Inferior parietal cortex (tissue), 1 donor: ENCODE measurements at regions not wholly inside any gene's neighbourhood (a gene's known extent, or its start where the extent isn't known, plus 50 kb on each side); places are given as distances from the start of the nearest gene placed in this dataset.
"Not testable (repeated sequence)": the region's sequence is repeated elsewhere in the genome, so short reads cannot be mapped to it uniquely, and the experiment has no call there.

ENCODE experiments used
- DNase-seq: peaks from one replicate; pipeline ENCODE4 v3.0.0-alpha.2; 2016; ENCODE audit errors: extremely low spot score

DNA sequence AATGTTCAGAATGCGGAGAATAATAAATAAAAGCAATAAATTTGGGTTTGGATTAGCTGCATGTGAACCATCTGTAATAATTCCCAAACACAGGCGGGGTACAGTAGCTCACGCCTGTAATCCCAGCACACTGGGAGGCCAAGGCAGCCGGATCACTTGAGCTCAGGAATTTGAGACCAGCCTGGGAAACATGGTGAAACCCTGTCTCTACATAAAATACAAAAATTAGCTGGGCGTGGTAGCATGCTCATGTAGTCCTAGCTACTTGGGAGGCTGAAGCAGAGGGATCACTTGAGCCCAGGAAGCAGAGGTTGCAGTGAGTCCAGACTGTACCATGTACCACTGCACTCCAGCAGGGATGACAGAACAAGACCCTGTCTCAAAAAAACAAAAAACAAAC lies 53.9 kb upstream of the KCTD7 start:
- not testable (repeated sequence) for DNase-seq

DNA sequence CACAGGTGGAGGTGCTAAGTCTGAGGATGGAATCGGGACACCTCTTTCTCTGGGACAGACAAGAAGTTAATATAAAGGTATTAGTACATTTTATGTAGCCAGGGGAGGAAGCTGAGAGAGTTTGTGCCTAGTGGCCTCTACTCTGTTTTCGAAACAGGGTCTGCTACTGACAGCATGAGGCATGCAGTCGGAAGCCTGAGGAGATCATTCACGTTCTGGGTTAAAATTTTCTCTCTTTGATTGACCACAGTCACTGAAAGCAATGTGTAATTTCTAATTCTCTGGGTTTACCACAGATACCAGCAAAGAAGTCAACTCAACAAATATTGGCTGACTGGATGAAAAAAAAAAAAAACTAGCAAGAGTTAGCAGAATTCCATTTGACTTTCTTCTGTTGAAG lies 53.3 kb upstream of the KCTD7 start:
- DNase-seq: no peak

DNA sequence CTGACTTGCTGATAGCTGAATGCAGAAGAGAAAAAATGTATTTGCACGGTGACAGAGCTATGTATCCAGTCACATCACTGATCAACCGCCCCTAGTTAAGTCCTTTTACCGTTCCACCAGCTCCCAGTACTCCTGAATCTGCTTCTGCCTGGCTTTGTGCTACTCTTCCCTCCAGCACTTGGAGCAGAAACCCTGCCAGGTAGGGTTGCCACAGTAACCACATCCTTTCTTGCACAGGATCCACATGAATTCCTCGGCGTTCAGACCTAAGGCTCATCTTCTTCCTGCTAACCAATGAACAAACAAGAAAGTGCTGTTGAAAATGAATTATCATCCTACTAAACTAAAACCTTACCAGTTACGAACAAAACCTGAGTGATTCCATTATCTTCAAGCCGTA lies 52.0 kb upstream of the KCTD7 start:
- DNase-seq: no peak
